Head of caudate nucleus (tissue), 42 donors: ENCODE measurements at regions not wholly inside any gene's neighbourhood (a gene's known extent, or its start where the extent isn't known, plus 50 kb on each side); places are given as distances from the start of the nearest gene placed in this dataset.

Experiments used
- DNase-seq, 42 donors: peaks; one replicate each; pipeline versions ENCODE4 v3.0.0 to v3.0.0-alpha.2; 2020 to 2021; ENCODE audit warnings: mixed read lengths in 7 of 42
- intact Hi-C: fragments of 100-400 bp; cut with DNase I; formaldehyde crosslinking; loops from one replicate; pipeline ENCODE4 v1.15.0; 2022

DNA sequence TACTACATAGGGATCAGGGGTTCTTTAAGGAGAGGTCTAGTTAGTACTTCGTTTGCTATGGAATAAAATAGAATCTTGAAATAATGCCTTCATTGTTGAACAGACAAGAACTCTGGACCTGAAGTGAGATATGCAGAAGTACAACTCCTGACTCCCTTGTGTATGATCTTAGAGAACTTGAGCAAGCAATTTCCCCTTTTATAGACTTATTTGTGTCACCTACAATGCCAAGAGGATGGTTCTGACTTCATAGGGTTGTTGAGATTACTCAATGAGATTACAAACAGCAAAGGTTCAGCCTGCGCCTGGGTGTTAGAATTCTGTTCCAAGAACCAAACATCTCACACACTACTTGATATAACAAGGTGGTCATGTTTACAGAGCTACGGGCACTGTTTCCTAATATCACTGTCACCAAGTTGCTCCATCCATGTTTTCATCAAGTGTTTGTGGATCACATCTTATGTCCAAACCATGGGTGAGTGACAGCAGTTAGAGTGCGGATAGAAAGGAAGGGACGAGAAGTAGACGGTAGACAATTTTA is 76.7 kb upstream of the ADAMTS9 start:
- DNase-seq = no peak
- intact Hi-C loops = no loop called here

DNA sequence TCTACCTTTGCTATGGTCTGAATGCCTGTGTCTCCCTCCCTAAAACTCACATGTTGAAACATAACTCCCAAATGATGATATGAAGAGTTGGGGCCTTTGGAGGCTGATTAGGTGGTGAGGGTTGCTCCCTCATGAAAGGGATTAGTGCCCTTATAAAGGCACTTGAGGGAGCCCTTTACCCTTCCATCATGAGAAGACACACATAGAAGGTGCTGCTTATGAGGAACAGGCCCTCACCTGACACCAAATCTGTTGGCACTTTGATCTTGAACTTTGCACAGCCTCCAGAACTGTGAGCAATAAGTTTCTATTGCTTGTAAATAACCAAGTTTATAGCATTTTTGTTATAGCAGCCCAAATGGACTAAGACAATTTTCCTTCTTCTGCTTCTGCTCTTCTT is 76.2 kb upstream of the ADAMTS9 start:
- intact Hi-C loops = no loop called here
- no peak for DNase-seq

DNA sequence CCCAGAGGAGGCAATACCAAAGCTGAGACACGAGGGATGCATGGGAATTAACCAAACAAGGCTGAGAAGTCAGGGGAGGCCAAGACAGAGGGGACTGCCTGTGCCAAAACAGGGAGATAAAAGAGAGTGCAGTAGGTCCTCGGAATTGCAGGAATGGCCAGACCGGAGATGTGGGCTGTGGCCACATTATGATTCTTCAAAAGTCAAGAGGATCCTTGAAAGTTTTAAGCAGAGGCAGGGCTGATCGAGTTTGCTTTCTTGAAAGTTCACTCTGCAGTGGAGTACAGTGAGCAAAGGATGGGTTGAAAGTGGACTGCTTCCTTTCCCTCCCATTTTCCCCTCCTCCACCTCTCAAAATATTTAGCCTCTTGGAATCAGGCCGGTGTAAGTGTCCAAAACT is 73.9 kb upstream of the ADAMTS9 start:
- intact Hi-C loops = no loop called here
- DNase-seq = no peak

DNA sequence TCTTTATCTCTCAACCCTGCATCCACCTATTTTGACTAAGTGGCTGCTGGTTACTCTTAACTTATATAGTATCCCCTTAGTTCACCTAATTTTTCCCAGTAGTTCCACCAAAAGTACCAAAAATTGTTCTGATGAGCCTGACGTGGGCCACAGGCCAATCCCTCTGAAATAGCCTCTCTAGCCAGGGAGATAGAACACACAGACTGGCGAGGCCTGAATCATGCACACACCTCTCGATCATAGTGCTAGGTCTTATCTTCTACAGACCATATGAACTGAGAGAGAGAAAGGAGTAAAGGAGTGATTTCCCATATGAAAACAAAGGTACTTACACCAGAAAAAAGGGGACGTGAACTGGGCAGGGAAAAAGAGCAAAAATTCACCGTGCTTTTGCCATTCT is 72.5 kb upstream of the ADAMTS9 start:
- DNase-seq = no peak
- intact Hi-C loops = no loop called here

DNA sequence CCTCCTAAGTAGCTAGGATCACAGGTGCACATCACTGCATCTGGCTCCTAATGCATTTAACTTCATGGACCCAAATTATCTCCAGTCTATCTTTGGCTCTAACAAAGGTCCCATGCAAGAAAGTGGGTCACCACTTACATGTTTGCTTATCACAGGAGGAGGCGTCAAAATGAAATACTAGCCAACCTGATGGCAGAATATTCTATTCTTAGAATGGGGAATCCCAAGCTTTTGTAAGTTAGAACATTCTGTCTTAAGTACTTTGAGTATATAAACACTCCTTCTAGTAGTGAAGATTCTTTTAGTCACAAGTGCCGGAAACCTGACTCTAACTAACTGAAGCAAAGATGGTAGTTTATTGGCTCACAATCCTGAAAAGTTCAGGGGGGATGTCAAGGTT is 72.0 kb upstream of the ADAMTS9 start:
- intact Hi-C loops = no loop called here
- DNase-seq = no peak

DNA sequence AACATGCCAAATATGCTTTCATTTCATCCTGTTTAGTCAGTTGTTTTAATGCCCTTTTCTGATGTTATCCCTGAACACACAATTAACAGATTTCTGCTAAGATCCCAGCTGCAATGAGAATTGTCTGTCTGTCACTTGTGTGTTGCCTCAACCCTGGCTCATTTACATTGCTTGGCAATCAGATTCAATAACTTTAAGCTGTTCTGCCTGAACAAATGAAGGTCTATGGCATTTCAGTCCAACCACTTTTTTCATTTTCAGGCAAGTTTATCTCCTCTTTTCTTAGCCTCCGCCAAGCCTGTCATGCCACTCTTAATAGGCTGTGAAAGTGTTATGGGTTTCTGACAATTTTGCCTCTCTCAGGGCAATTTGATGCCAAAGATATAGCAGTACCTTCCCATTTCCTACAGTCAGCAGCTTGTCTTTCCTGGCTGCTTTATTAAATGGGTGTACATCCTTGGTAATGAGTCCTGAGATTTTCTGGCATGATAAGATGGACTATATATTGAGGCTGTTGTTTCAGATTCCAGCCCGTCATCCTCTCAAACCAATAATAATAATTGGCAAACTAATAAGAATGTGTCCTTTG is 68.7 kb upstream of the ADAMTS9 start:
- intact Hi-C loops = no loop called here
- DNase-seq = no peak

DNA sequence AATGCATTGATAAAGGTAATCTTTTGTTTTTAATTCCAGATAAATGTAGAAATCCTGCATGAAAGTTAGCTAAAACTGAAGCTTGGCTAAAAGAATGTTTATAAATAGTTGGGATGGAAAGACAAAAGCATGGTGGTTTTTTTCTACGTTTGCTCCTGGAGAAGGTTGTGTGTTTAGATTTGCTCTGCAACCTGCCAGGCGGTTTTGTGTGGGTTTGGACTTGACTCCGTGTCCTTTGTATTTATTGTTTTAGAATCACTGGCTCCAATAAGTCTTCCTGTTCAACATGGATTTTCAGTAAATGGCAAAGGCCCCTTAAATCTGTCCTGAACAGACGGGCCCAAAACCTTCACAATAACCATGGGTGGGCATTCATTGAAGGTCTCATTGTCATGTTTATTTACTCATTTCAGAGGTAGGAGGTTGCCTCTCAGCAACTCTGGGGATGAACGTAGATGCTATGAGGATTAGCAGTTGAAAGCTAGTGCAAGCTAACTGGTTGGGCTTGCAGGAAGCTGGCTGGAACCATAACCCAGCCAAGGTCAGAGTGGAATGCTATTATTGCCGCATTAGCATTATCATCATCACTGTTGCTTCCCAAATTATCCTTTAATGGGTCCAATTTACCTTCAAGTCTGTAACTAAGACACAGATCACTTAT is 60.6 kb upstream of the ADAMTS9 start:
- DNase-seq = no peak
- intact Hi-C loops = no loop called here

DNA sequence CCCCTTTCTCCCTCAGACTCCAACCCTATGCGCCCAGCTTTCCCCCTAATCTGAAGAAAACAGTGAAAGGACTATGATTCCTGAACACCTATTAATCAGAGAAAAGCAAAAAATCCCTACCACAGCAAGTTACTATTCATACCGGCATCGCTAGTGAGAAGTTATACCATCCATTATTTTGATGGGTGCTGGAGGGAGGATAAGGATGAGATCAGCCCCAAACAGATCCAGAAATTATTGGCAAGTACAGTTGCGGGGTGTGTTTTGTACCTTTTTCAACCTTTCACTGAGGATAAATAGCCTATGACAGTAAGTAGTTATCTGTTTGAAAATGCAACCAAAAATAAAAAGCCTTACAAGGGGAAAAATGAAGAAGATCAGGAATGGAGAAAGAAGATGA is 59.9 kb upstream of the ADAMTS9 start:
- intact Hi-C loops = no loop called here
- DNase-seq = no peak

DNA sequence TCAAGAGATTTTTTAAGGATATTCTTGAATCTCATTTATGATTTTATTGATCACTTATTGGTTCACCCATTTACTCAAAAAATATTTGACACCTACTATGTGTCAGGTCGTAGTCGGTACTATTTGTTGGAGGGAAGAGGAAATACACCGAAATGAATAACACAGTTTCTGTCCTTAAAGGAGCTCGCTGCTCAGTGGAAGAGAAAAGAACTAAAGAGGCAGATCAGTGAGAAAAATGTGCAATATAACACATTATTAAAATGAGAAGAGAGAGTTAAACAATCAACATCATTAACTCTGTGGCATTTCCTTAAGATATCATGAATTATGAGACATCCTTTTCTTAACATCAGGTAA is 56.1 kb upstream of the ADAMTS9 start:
- DNase-seq = no peak
- intact Hi-C loops = no loop called here

DNA sequence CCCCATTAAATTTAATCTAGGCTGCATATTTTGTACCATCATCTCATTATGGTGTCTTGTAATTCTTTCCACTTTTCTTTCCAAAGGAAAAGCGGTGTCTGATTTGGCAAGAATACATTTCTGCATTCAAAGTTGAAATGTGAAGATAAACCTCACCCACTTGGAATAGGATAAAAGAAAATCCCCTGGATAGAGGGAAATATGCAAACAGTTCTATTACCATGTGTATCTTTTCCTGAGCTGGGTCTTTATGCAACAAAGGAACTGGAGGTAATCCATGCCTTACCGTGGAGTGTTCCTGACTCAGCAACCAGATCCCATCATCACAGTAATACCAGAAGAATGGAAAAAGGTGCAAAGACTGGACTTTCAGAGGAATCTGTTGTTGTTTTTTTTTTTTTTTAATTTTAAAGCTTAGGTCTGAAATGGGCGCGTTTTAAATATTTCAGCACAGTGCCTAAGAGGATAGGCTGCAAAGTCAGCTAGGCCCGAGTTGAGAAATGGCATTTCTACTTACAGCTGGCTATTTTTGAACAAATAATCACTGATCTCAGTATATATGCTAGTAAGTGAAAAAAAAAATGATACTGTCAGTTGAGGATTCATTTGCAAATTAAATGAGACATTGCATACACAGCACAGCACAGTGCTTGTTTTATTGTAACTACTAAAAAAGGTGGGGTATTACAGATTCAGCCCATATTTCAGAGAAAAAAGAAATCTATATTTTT is 55.5 kb upstream of the ADAMTS9 start:
- intact Hi-C loops = no loop called here
- no peak for DNase-seq

DNA sequence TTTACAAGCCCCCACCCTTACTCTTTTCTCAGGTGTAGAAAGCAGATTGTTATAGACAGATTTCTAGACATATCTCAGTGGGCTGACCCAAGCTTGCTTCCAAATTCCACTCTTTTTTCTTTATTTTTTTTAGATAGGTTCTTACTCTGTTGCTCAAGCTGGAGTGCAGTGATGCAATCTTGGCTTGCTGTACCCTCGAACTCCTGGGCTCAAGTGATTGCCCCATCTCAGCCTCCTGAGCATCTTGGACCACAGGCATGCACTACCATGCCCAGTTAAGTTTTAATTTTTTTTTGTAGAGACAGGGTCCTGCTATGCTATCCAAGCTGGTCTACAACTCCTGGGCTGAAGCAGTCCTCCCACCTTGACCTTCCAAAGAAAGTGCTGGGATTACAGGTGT is 53.5 kb upstream of the ADAMTS9 start:
- intact Hi-C loops = no loop called here

DNA sequence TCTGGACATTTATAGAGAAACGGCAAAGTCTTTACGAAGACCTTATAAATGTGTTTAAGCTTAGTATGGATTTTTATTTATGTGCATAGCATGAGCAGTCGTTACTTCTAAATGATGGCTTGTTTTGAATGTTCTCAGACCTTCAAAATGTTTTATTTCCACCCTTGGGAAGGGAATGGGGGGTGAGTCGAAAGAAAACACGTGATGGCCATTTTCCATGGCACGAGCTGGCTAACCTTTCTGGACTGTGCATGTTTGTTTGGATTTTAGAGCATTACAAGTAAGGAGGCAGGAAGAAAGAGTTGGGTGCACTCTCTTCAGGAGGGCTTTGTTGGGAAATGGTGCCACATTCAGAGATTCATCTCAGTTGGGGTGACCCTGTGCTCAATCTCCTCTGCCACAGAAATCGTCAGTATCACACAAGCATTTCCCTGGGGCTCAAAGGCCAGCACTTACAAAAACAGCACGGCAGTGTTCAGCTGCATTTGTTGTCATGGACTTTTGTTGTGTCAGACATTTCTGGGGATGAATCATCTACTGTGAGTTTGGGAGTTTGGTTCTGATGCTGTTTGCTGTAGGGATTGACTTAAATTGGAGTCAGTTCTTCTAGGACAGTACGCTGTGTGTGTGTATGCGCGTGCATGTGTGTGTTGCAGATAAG is 52.3 kb upstream of the ADAMTS9 start:
- no peak for DNase-seq
- intact Hi-C loops = no loop called here

More for the DNA sequence above, 53.5 kb upstream of the ADAMTS9 start:
- no peak for DNase-seq
